Adipocyte (in vitro differentiated cells): ENCODE measurements at regions not wholly inside any gene's neighbourhood (a gene's known extent, or its start where the extent isn't known, plus 50 kb on each side); places are given as distances from the start of the nearest gene placed in this dataset.

Source experiments
- DNase-seq: peaks from one replicate; pipeline ENCODE4 v3.0.0-alpha.2; 2015; ENCODE audit warnings: low read depth
- H3K27me3 ChIP-seq: replicated peaks from 2 replicates; pipeline ENCODE4 v1.7.0; 2013; ENCODE audit warnings: mild to moderate bottlenecking, low read length, moderate library complexity; ENCODE audit not compliant: control insufficient read depth, insufficient read depth
- H3K36me3 ChIP-seq: 2 replicates; pipeline ENCODE4 v1.7.0; 2013; ENCODE audit warnings: low read length, mild to moderate bottlenecking, moderate library complexity; ENCODE audit not compliant: control insufficient read depth, insufficient read depth, severe bottlenecking
- H3K4me1 ChIP-seq: 2 replicates; pipeline ENCODE4 v1.7.0; 2013; ENCODE audit warnings: mild to moderate bottlenecking, low read length, moderate library complexity; ENCODE audit not compliant: control insufficient read depth, insufficient read depth
- H3K4me3 ChIP-seq: 2 replicates; pipeline ENCODE4 v1.7.0; 2013; ENCODE audit warnings: mild to moderate bottlenecking, low read length, moderate library complexity
- H3K9ac ChIP-seq: 2 replicates; pipeline ENCODE4 v1.7.0; 2013; ENCODE audit warnings: mild to moderate bottlenecking, low read length, moderate library complexity
- H3K9me3 ChIP-seq: 2 replicates; pipeline ENCODE4 v1.7.0; 2013; ENCODE audit warnings: mild to moderate bottlenecking, low read length, moderate library complexity; ENCODE audit not compliant: control insufficient read depth

GRCh38 chr2:120940319-120940696, 204.6 kb downstream of the GLI2 start:
- Histone ChIP-seq H3K4me1 (peaks cover 43% of the 10 kb centered on the region), H3K36me3 (no peaks in the 10 kb centered on the region), H3K4me3 (no peak overlapping the region), H3K9ac (no peak overlapping the region), H3K27me3 (no peaks in the 10 kb centered on the region), H3K9me3 (no peaks in the 10 kb centered on the region)
- DNase-seq = no peak

- no peak for DNase-seq
- no peaks in the 10 kb centered on the region for H3K27me3 ChIP-seq
- H3K9ac ChIP-seq = no peak overlapping the region
- no peaks in the 10 kb centered on the region for H3K9me3 ChIP-seq
- no peaks in the 10 kb centered on the region for H3K36me3 ChIP-seq
- peaks cover 38% of the 10 kb centered on the region for H3K4me1 ChIP-seq
- no peak overlapping the region for H3K4me3 ChIP-seq
Measured at GRCh38 chr2:120940726-120941256, 205.1 kb downstream of the GLI2 start.

- Histone ChIP-seq H3K4me1 (peaks cover 30% of the 10 kb centered on the region), H3K36me3 (no peaks in the 10 kb centered on the region), H3K9me3 (no peaks in the 10 kb centered on the region), H3K4me3 (no peak overlapping the region), H3K9ac (no peak overlapping the region), H3K27me3 (no peaks in the 10 kb centered on the region)
- DNase-seq = no peak
Measured at GRCh38 chr2:120941571-120942120, 206.0 kb downstream of the GLI2 start.

- H3K9ac ChIP-seq = no peak overlapping the region
- no peaks in the 10 kb centered on the region for H3K27me3 ChIP-seq
- peaks cover 19% of the 10 kb centered on the region for H3K4me1 ChIP-seq
- H3K4me3 ChIP-seq = no peak overlapping the region
- H3K36me3 ChIP-seq = no peaks in the 10 kb centered on the region
- no peak for DNase-seq
- no peaks in the 10 kb centered on the region for H3K9me3 ChIP-seq
Measured at GRCh38 chr2:120942658-120943057, 207.0 kb downstream of the GLI2 start.

- Histone ChIP-seq H3K36me3 (no peaks in the 10 kb centered on the region), H3K9ac (no peak overlapping the region), H3K9me3 (no peaks in the 10 kb centered on the region), H3K27me3 (no peaks in the 10 kb centered on the region), H3K4me1 (peaks cover 11% of the 10 kb centered on the region), H3K4me3 (no peak overlapping the region)
- DNase-seq = no peak
Measured at GRCh38 chr2:120943403-120944034, 207.9 kb downstream of the GLI2 start.

- no peaks in the 10 kb centered on the region for H3K9me3 ChIP-seq
- DNase-seq = no peak
- no peak overlapping the region for H3K9ac ChIP-seq
- H3K27me3 ChIP-seq = no peaks in the 10 kb centered on the region
- peaks cover 6% of the 10 kb centered on the region for H3K4me1 ChIP-seq
- no peak overlapping the region for H3K4me3 ChIP-seq
- no peaks in the 10 kb centered on the region for H3K36me3 ChIP-seq
Measured at GRCh38 chr2:120944575-120944974, 208.9 kb downstream of the GLI2 start.

- DNase-seq = no peak
- H3K9me3 ChIP-seq = no peaks in the 10 kb centered on the region
- no peaks in the 10 kb centered on the region for H3K36me3 ChIP-seq
Measured at GRCh38 chr2:120945091-120945490, 209.4 kb downstream of the GLI2 start.

GRCh38 chr2:120945832-120946499, 210.3 kb downstream of the GLI2 start:
- Histone ChIP-seq H3K36me3 (no peaks in the 10 kb centered on the region), H3K9me3 (no peaks in the 10 kb centered on the region), H3K27me3 (no peaks in the 10 kb centered on the region), H3K4me3 (no peak overlapping the region), H3K9ac (no peak overlapping the region), H3K4me1 (no peaks in the 10 kb centered on the region)
- no peak for DNase-seq

More at GRCh38 chr2:120945091-120945490, 209.4 kb downstream of the GLI2 start:
- H3K4me1 ChIP-seq = peaks cover under 1% of the 10 kb centered on the region
- H3K27me3 ChIP-seq = no peaks in the 10 kb centered on the region
- no peak overlapping the region for H3K4me3 ChIP-seq
- no peak overlapping the region for H3K9ac ChIP-seq

GRCh38 chr2:120947327-120947726, 211.7 kb downstream of the GLI2 start:
- Histone ChIP-seq H3K36me3 (no peaks in the 10 kb centered on the region), H3K4me1 (peaks cover 5% of the 10 kb centered on the region), H3K9me3 (no peaks in the 10 kb centered on the region)

GRCh38 chr2:120947982-120948661, 212.5 kb downstream of the GLI2 start:
- no peak overlapping the region for H3K9ac ChIP-seq
- peaks cover 9% of the 10 kb centered on the region for H3K4me1 ChIP-seq
- no peak overlapping the region for H3K4me3 ChIP-seq
- no peak for DNase-seq
- H3K36me3 ChIP-seq = no peaks in the 10 kb centered on the region
- no peaks in the 10 kb centered on the region for H3K27me3 ChIP-seq
- no peaks in the 10 kb centered on the region for H3K9me3 ChIP-seq

More at GRCh38 chr2:120947327-120947726, 211.7 kb downstream of the GLI2 start:
- Histone ChIP-seq H3K9ac (no peak overlapping the region), H3K27me3 (no peaks in the 10 kb centered on the region), H3K4me3 (no peak overlapping the region)
- DNase-seq = no peak

- no peaks in the 10 kb centered on the region for H3K36me3 ChIP-seq
- no peak for DNase-seq
- H3K9me3 ChIP-seq = no peaks in the 10 kb centered on the region
- H3K4me3 ChIP-seq = no peak overlapping the region
- H3K4me1 ChIP-seq = peaks cover 9% of the 10 kb centered on the region
- H3K27me3 ChIP-seq = no peaks in the 10 kb centered on the region
- H3K9ac ChIP-seq = no peak overlapping the region
Measured at GRCh38 chr2:120948662-120949011, 213.0 kb downstream of the GLI2 start.
